IMR-90 (cell line): ENCODE measurements at regions not wholly inside any gene's neighbourhood (a gene's known extent, or its start where the extent isn't known, plus 50 kb on each side); places are given as distances from the start of the nearest gene placed in this dataset.

ENCODE experiments used
- ATAC-seq: fragments of 200-7000 bp; cut with Tn5 transposase; 2 replicates; pipeline ENCODE4 v1.9.1; 2020; ENCODE audit warnings: low read depth, mild to moderate bottlenecking, moderate library complexity
- BruUV-seq: library from RNA; stranded (reverse); fragments of 400-500 nt; replicated peaks from 2 replicates; lab custom pipeline; 2021; lab: Mats Ljungman, UMichigan
- CTCF ChIA-PET: fragments of 300-600 bp; formaldehyde crosslinking; extraction: SDS; loops from one replicate; lab custom pipeline; 2021; ENCODE audit warnings: antibody characterized with exemption; lab: Yijun Ruan, JAX
- POLR2A ChIA-PET: fragments of 300-600 bp; sonication (Branson Sonifier 250); formaldehyde crosslinking; loops from one replicate; lab custom pipeline; 2022; ENCODE audit warnings: antibody characterized with exemption; ENCODE audit not compliant: unreplicated experiment; lab: Charles Lee
- DNase-seq: peaks from one replicate; pipeline ENCODE4 v3.0.0; 2013
- H2AFZ ChIP-seq: replicated peaks from 2 replicates; pipeline ENCODE3; 2013; ENCODE audit warnings: low read length, mild to moderate bottlenecking; ENCODE audit not compliant: poor library complexity
- H2AK5ac ChIP-seq: 2 replicates; pipeline ENCODE4 v1.6.1; 2013; ENCODE audit warnings: low read depth, low read length, inconsistent platforms
- H2AK9ac ChIP-seq: replicated peaks from 2 replicates; pipeline ENCODE3; 2013; ENCODE audit warnings: mild to moderate bottlenecking, low read depth, low read length, moderate library complexity; ENCODE audit not compliant: poor library complexity
- H2BK120ac ChIP-seq: 2 replicates; pipeline ENCODE4 v1.6.1; 2013; ENCODE audit warnings: low read depth, low read length, inconsistent platforms
- H2BK15ac ChIP-seq: 3 replicates; pipeline ENCODE4 v1.6.1; 2013; ENCODE audit warnings: low read depth, low read length, inconsistent platforms
- H2BK20ac ChIP-seq: 2 replicates; pipeline ENCODE4 v1.6.1; 2013; ENCODE audit warnings: low read depth, mild to moderate bottlenecking, inconsistent platforms, low read length, moderate library complexity
- H2BK5ac ChIP-seq: 2 replicates; pipeline ENCODE4 v1.6.1; 2013; ENCODE audit warnings: mild to moderate bottlenecking, low read depth, low read length, inconsistent platforms; ENCODE audit not compliant: poor library complexity, severe bottlenecking
- H3K14ac ChIP-seq: replicated peaks from 2 replicates; pipeline ENCODE4 v1.6.1; 2013; ENCODE audit warnings: low read depth, low read length, inconsistent platforms
- H3K18ac ChIP-seq: 2 replicates; pipeline ENCODE4 v1.6.1; 2013; ENCODE audit warnings: low read depth, low read length, control low read depth
- H3K23ac ChIP-seq: 2 replicates; pipeline ENCODE4 v1.6.1; 2013; ENCODE audit warnings: low read depth, low read length, inconsistent platforms
- H3K27ac ChIP-seq: 2 replicates; pipeline ENCODE4 v1.5.1; 2013; ENCODE audit warnings: mild to moderate bottlenecking, control low read depth, low read length; ENCODE audit not compliant: insufficient read depth
- H3K27me3 ChIP-seq: 2 replicates; pipeline ENCODE4 v1.6.1; 2013; ENCODE audit warnings: low read length; ENCODE audit not compliant: control insufficient read depth, insufficient read depth
- H3K36me3 ChIP-seq: 2 replicates; pipeline ENCODE4 v1.6.1; 2013; ENCODE audit warnings: low read length, mixed read lengths; ENCODE audit not compliant: control insufficient read depth, insufficient read depth
- H3K4ac ChIP-seq: 2 replicates; pipeline ENCODE4 v1.6.1; 2013; ENCODE audit warnings: low read depth, low read length, inconsistent platforms
- H3K4me1 ChIP-seq: 2 replicates; pipeline ENCODE4 v1.6.1; 2013; ENCODE audit warnings: low read length, mixed read lengths; ENCODE audit not compliant: control insufficient read depth, insufficient read depth
- H3K4me2 ChIP-seq: 2 replicates; pipeline ENCODE4 v1.6.1; 2013; ENCODE audit warnings: low read depth, mild to moderate bottlenecking, control low read depth, low read length, moderate library complexity
- H3K4me3 ChIP-seq: 2 replicates; pipeline ENCODE4 v1.5.1; 2013; ENCODE audit warnings: low read depth, mild to moderate bottlenecking, control low read depth, low read length, moderate library complexity; ENCODE audit not compliant: insufficient read depth
- H3K56ac ChIP-seq: 2 replicates; pipeline ENCODE4 v1.6.1; 2013; ENCODE audit warnings: low read length, inconsistent platforms; ENCODE audit not compliant: insufficient read depth; ENCODE audit errors: extremely low read depth
- H3K79me1 ChIP-seq, 2 experiments: 2 replicates each; pipeline ENCODE4 v1.6.1; 2013; ENCODE audit warnings: low read length in 2 of 2, inconsistent platforms in 1 of 2, low read depth in 1 of 2
- H3K9ac ChIP-seq: 2 replicates; pipeline ENCODE4 v1.6.1; 2013; ENCODE audit warnings: low read depth, low read length, control low read depth
- H3K9me1 ChIP-seq: 2 replicates; pipeline ENCODE4 v1.6.1; 2013; ENCODE audit warnings: low read length, inconsistent platforms; ENCODE audit not compliant: insufficient read depth
- H3K9me3 ChIP-seq: 2 replicates; pipeline ENCODE4 v1.6.1; 2013; ENCODE audit warnings: low read length; ENCODE audit not compliant: control insufficient read depth, insufficient read depth
- H4K20me1 ChIP-seq: 2 replicates; pipeline ENCODE4 v1.6.1; 2013; ENCODE audit warnings: low read length, inconsistent platforms; ENCODE audit not compliant: insufficient read depth
- H4K5ac ChIP-seq: 2 replicates; pipeline ENCODE4 v1.6.1; 2013; ENCODE audit warnings: mild to moderate bottlenecking, low read depth, low read length, control low read depth
- H4K8ac ChIP-seq, 2 experiments: 2 replicates each; pipeline ENCODE4 v1.6.1; 2013; ENCODE audit warnings: low read depth in 2 of 2, low read length in 2 of 2, control low read depth in 1 of 2, inconsistent platforms in 1 of 2
- H4K91ac ChIP-seq: 2 replicates; pipeline ENCODE4 v1.6.1; 2013; ENCODE audit warnings: low read depth, low read length, inconsistent platforms; ENCODE audit not compliant: insufficient read depth
- BHLHE40 ChIP-seq: fragments of 150-350 bp; IDR thresholded peaks from 2 replicates; pipeline ENCODE4 v1.6.1; 2016; ENCODE audit warnings: mild to moderate bottlenecking, low read depth, low read length
- CEBPB ChIP-seq: IDR thresholded peaks from 2 replicates; pipeline ENCODE4 v1.6.1; 2012; ENCODE audit warnings: low read depth, low read length, improper control_type of control experiment
- CHD1 ChIP-seq: IDR thresholded peaks from 2 replicates; pipeline ENCODE4 v1.6.1; 2012; ENCODE audit warnings: low read depth, low read length, improper control_type of control experiment
- ELK1 ChIP-seq: fragments of 150-350 bp; IDR thresholded peaks from 2 replicates; pipeline ENCODE4 v1.6.1; 2016; ENCODE audit warnings: low read depth, mild to moderate bottlenecking, low read length, moderate library complexity, borderline replicate concordance
- FOS ChIP-seq: fragments of 150-350 bp; IDR thresholded peaks from 2 replicates; pipeline ENCODE4 v1.6.1; 2016; ENCODE audit warnings: low read depth, low read length
- MAFK ChIP-seq: IDR thresholded peaks from 2 replicates; pipeline ENCODE4 v1.6.1; 2012; ENCODE audit warnings: low read depth, low read length, improper control_type of control experiment
- MAZ ChIP-seq: IDR thresholded peaks from 2 replicates; pipeline ENCODE4 v1.6.1; 2012; ENCODE audit warnings: low read depth, mild to moderate bottlenecking, low read length, improper control_type of control experiment, moderate library complexity, borderline replicate concordance
- MXI1 ChIP-seq: IDR thresholded peaks from 2 replicates; pipeline ENCODE4 v1.6.1; 2012; ENCODE audit warnings: low read depth, mild to moderate bottlenecking, low read length, moderate library complexity, borderline replicate concordance
- NFE2L2 ChIP-seq: fragments of 150-350 bp; IDR thresholded peaks from 2 replicates; pipeline ENCODE4 v1.6.1; 2016; ENCODE audit warnings: low read depth, mild to moderate bottlenecking, low read length
- POLR2A ChIP-seq: IDR thresholded peaks from 2 replicates; pipeline ENCODE4 v1.6.1; 2012; ENCODE audit warnings: mild to moderate bottlenecking, low read depth, low read length
- RAD21 ChIP-seq: IDR thresholded peaks from 2 replicates; pipeline ENCODE4 v1.6.1; 2012; ENCODE audit warnings: low read length, improper control_type of control experiment
- RCOR1 ChIP-seq: IDR thresholded peaks from 2 replicates; pipeline ENCODE4 v1.6.1; 2012; ENCODE audit warnings: mild to moderate bottlenecking, low read length, improper control_type of control experiment; ENCODE audit not compliant: insufficient replicate concordance
- RFX5 ChIP-seq: IDR thresholded peaks from 2 replicates; pipeline ENCODE4 v1.8.0; 2012; ENCODE audit warnings: low read depth, mild to moderate bottlenecking, low read length, moderate library complexity
- USF2 ChIP-seq: fragments of 150-350 bp; IDR thresholded peaks from 2 replicates; pipeline ENCODE4 v1.6.1; 2017; ENCODE audit warnings: mild to moderate bottlenecking, antibody characterized with exemption, low read length, low read depth
- WGBS, 2 experiments: methylation state at CpG; one replicate each; pipeline versions ENCODE4 v1.1.5 to v1.1.7; 2013; ENCODE audit warnings: missing lambda C conversion rate in 2 of 2; ENCODE audit not compliant: insufficient read length in 1 of 2; ENCODE audit errors: extremely low coverage in 2 of 2; 5-methylcytosine and 5-hydroxymethylcytosine counted together
- dilution Hi-C: fragments of 300-500 bp; cut with HindIII; formaldehyde crosslinking; loops from one replicate; pipeline ENCODE4 v1.14.3; 2018; ENCODE audit warnings: low sequenced_read_pairs; ENCODE audit not compliant: unreplicated experiment
- in situ Hi-C: fragments of 300-500 bp; cut with MboI; formaldehyde crosslinking; loops from 3 replicates; pipeline ENCODE4 v1.14.3; 2019; ENCODE audit warnings: low sequenced_read_pairs, inconsistent platforms, mixed read lengths
- intact Hi-C: fragments of 100-400 bp; cut with micrococcal nuclease; formaldehyde crosslinking; loops from 2 replicates; pipeline ENCODE4 v1.10.0; 2022

GRCh38 chr7:368651-369475 is 78.9 kb downstream of the FOXL3 start:
- H2BK20ac ChIP-seq = no peak overlapping the region
- CTCF ChIA-PET = no interaction called here
- H3K9ac ChIP-seq = no peak overlapping the region
- dilution Hi-C loops = no loop called here
- H3K9me1 ChIP-seq = 0 out of 2 replicates have a peak, but pooled peaks cover 4% of the 10 kb centered on the region
- H2AK5ac ChIP-seq = no peak overlapping the region
- H2AK9ac ChIP-seq = no peak overlapping the region
- 72% methylated on average over 33 of the region's 51 CpGs; no CpG with 5 or more reads in 1 of the 2 experiments for WGBS, 2 experiments
- POLR2A ChIA-PET = no interaction called here
- H3K18ac ChIP-seq = no peak overlapping the region
- H4K5ac ChIP-seq = no peak overlapping the region
- H4K91ac ChIP-seq = no peak overlapping the region
- peaks cover 22% of the 10 kb centered on the region for H3K27me3 ChIP-seq
- H3K9me3 ChIP-seq = no peaks in the 10 kb centered on the region; the same call in 1 of the 2 replicates
- no peak overlapping the region for H3K4me3 ChIP-seq
- H3K56ac ChIP-seq = no peak overlapping the region
- no peak overlapping the region for H2BK5ac ChIP-seq
- no peak overlapping the region for H2BK120ac ChIP-seq
- no peak overlapping the region for H4K8ac ChIP-seq
- DNase-seq = no peak
- H3K4ac ChIP-seq = no peak overlapping the region
- no peak overlapping the region for H2BK15ac ChIP-seq
- H3K4me1 ChIP-seq = no peaks in the 10 kb centered on the region
- H3K14ac ChIP-seq = no peak overlapping the region
- H3K4me2 ChIP-seq = no peak overlapping the region
- intact Hi-C loops = no loop called here
- TF ChIP-seq RCOR1 (no peak), MAZ (no peak), RAD21 (no peak), MAFK (no peak), BHLHE40 (no peak), CEBPB (no peak), POLR2A (no peak), MXI1 (no peak), CHD1 (no peak), USF2 (no peak), RFX5 (no peak), NFE2L2 (no peak), ELK1 (no peak), FOS (no peak)
- BruUV-seq = no TSS peak
- H2AFZ ChIP-seq = no peak overlapping the region
- H3K27ac ChIP-seq = no peak overlapping the region
- ATAC-seq = no peak
- in situ Hi-C loops = no loop called here
- no peaks in the 10 kb centered on the region for H3K36me3 ChIP-seq
- no peaks in the 10 kb centered on the region; the same call in 1 of the 2 replicates for H4K20me1 ChIP-seq
- no peaks in the 10 kb centered on the region for H3K79me1 ChIP-seq
- no peak overlapping the region for H3K23ac ChIP-seq
